ENCODE measurements at regions not wholly inside any gene's neighbourhood (a gene's known extent, or its start where the extent isn't known, plus 50 kb on each side); places are given as distances from the start of the nearest gene placed in this dataset.

DNA sequence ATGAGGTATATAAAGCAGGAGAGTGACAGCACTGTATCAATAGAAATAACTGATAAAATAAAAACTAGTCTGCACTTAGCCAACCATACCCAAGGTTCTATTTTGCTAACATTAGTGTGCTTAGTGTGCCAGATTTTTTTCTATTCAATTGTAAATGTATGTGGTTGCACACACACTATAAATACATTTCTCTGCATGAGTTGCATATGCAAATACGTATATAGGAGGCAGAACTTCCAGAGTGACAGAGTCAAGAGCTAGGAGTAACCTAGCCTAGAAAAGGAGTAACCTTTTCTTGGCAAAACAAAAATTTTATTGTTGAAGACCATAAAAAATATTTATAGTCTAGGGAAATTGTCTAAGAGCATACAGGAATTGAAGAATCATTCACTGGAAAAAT lies 461.6 kb downstream of the GABRG2 start:
- no peaks in the 10 kb centered on the region for H3K4me1 ChIP-seq (ENCODE audit: control insufficient read depth, insufficient read depth, low read length)
- in situ Hi-C loops (cut with HindIII; ENCODE audit: low pct_unique_long_range_greater_than_20kb, low sequenced_read_pairs), result no loop called here
- ATAC-seq (no peak), DNase-seq (ENCODE audit: low read depth, low spot score) (no peak)
- H3K9me3 ChIP-seq (ENCODE audit: control insufficient read depth, insufficient read depth, low read depth, low read length), result no peaks in the 10 kb centered on the region
- no peaks in the 10 kb centered on the region for H3K36me3 ChIP-seq (ENCODE audit: control insufficient read depth, insufficient read depth, low read length)
- no peak overlapping the region for H3K4me3 ChIP-seq (ENCODE audit: low read depth in 2 of 2, low read length in 2 of 2)
- intact Hi-C loops (cut with micrococcal nuclease; ENCODE audit: unreplicated experiment), result no loop called here
- no peaks in the 10 kb centered on the region for H3K27me3 ChIP-seq (ENCODE audit: control insufficient read depth, insufficient read depth, low read length)
- ChIA-PET POLR2A (no interaction called here), CTCF (no interaction called here)
- BruUV-seq (replicated peaks), result no TSS peak
- TF ChIP-seq, protein P1, sequence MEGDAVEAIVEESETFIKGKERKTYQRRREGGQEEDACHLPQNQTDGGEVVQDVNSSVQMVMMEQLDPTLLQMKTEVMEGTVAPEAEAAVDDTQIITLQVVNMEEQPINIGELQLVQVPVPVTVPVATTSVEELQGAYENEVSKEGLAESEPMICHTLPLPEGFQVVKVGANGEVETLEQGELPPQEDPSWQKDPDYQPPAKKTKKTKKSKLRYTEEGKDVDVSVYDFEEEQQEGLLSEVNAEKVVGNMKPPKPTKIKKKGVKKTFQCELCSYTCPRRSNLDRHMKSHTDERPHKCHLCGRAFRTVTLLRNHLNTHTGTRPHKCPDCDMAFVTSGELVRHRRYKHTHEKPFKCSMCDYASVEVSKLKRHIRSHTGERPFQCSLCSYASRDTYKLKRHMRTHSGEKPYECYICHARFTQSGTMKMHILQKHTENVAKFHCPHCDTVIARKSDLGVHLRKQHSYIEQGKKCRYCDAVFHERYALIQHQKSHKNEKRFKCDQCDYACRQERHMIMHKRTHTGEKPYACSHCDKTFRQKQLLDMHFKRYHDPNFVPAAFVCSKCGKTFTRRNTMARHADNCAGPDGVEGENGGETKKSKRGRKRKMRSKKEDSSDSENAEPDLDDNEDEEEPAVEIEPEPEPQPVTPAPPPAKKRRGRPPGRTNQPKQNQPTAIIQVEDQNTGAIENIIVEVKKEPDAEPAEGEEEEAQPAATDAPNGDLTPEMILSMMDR (IDR thresholded peaks at IDR 0.05), result no peak
- no peak for TF ChIP-seq SIN3A (IDR thresholded peaks at IDR 0.05; ENCODE audit: borderline replicate concordance, insufficient read depth, low read depth, low read length)
- TF ChIP-seq TCF7L2 (IDR thresholded peaks at IDR 0.05; ENCODE audit: low read depth, low read length), result no peak
- TF ChIP-seq, protein P2, sequence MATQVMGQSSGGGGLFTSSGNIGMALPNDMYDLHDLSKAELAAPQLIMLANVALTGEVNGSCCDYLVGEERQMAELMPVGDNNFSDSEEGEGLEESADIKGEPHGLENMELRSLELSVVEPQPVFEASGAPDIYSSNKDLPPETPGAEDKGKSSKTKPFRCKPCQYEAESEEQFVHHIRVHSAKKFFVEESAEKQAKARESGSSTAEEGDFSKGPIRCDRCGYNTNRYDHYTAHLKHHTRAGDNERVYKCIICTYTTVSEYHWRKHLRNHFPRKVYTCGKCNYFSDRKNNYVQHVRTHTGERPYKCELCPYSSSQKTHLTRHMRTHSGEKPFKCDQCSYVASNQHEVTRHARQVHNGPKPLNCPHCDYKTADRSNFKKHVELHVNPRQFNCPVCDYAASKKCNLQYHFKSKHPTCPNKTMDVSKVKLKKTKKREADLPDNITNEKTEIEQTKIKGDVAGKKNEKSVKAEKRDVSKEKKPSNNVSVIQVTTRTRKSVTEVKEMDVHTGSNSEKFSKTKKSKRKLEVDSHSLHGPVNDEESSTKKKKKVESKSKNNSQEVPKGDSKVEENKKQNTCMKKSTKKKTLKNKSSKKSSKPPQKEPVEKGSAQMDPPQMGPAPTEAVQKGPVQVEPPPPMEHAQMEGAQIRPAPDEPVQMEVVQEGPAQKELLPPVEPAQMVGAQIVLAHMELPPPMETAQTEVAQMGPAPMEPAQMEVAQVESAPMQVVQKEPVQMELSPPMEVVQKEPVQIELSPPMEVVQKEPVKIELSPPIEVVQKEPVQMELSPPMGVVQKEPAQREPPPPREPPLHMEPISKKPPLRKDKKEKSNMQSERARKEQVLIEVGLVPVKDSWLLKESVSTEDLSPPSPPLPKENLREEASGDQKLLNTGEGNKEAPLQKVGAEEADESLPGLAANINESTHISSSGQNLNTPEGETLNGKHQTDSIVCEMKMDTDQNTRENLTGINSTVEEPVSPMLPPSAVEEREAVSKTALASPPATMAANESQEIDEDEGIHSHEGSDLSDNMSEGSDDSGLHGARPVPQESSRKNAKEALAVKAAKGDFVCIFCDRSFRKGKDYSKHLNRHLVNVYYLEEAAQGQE (IDR thresholded peaks at IDR 0.05; ENCODE audit: insufficient read depth in 1 of 2, low read depth in 2 of 2, low read length in 1 of 2), result no peak
- TF ChIP-seq POLR2AphosphoS5 (IDR thresholded peaks at IDR 0.05; ENCODE audit: low read depth, low read length), result no peak
- no peak overlapping the region for H3K27ac ChIP-seq (ENCODE audit: low read length)

DNA sequence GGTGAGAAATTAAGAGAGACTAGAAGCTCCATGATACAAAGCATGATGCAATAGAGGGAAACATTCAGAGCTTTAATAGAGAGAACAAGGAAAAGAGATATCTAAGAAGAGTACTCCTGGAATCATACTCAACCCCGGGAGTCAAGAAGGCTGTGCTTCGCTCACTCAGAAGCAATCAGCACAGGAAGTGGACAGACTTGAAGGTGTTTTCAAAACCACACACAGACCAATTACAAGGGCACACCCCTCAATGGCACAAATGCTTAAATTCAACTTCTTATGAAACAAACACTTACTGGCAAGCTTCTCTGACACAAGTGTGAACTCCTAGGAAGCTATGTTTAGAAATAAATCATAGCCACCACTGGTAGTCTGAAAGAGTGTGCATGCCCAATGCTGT lies 462.3 kb downstream of the GABRG2 start:
- TF ChIP-seq, protein P1 (IDR thresholded peaks at IDR 0.05), result no peak
- CTCF ChIA-PET, result no interaction called here
- no peak overlapping the region for H3K4me3 ChIP-seq (ENCODE audit: low read depth in 2 of 2, low read length in 2 of 2)
- no peak overlapping the region for H3K27ac ChIP-seq (ENCODE audit: low read length)
- H3K4me1 ChIP-seq (ENCODE audit: control insufficient read depth, insufficient read depth, low read length), result no peaks in the 10 kb centered on the region
- no peaks in the 10 kb centered on the region for H3K27me3 ChIP-seq (ENCODE audit: control insufficient read depth, insufficient read depth, low read length)
- intact Hi-C loops (cut with micrococcal nuclease; ENCODE audit: unreplicated experiment) (no loop called here), in situ Hi-C loops (cut with HindIII; ENCODE audit: low pct_unique_long_range_greater_than_20kb, low sequenced_read_pairs) (no loop called here)
- ATAC-seq (no peak), DNase-seq (ENCODE audit: low read depth, low spot score) (no peak)
- POLR2A ChIA-PET, result no interaction called here
- H3K36me3 ChIP-seq (ENCODE audit: control insufficient read depth, insufficient read depth, low read length), result no peaks in the 10 kb centered on the region
- BruUV-seq (replicated peaks), result no TSS peak
- H3K9me3 ChIP-seq (ENCODE audit: control insufficient read depth, insufficient read depth, low read depth, low read length), result no peaks in the 10 kb centered on the region

DNA sequence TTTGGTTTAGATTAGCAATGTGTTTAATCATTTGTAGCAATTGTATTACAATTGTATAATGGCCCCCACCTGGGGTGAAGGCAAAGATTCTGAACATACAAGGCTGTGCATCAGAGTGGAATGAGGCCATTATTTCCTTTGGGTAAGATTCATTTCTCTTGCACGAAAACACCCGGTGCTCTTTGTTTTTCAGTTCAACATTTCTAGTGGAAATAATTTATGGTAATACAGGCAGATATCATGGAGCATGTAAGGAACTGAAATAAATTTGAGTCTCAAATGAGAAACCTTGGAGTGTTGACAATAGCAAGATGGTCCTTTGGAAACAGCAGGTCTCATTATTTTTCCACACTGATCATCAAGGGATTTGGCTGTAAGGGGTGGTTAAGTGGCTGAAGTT lies 475.9 kb downstream of the GABRG2 start:
- ChIA-PET POLR2A (no interaction called here), CTCF (no interaction called here)
- no peak overlapping the region for H3K4me3 ChIP-seq (ENCODE audit: low read depth in 2 of 2, low read length in 2 of 2)
- no peak for DNase-seq (ENCODE audit: low read depth, low spot score)
- BruUV-seq (replicated peaks), result no TSS peak
- in situ Hi-C loops (cut with HindIII; ENCODE audit: low pct_unique_long_range_greater_than_20kb, low sequenced_read_pairs), result no loop called here
- no peak for ATAC-seq
- H3K27me3 ChIP-seq (ENCODE audit: control insufficient read depth, insufficient read depth, low read length), result no peaks in the 10 kb centered on the region
- H3K4me1 ChIP-seq (ENCODE audit: control insufficient read depth, insufficient read depth, low read length), result no peaks in the 10 kb centered on the region
- intact Hi-C loops (cut with micrococcal nuclease; ENCODE audit: unreplicated experiment), result no loop called here
- no peak for TF ChIP-seq TCF7L2 (IDR thresholded peaks at IDR 0.05; ENCODE audit: low read depth, low read length)
- TF ChIP-seq, protein P1 (IDR thresholded peaks at IDR 0.05), result no peak
- H3K27ac ChIP-seq (ENCODE audit: low read length), result no peak overlapping the region
- H3K36me3 ChIP-seq (ENCODE audit: control insufficient read depth, insufficient read depth, low read length), result no peaks in the 10 kb centered on the region
- no peaks in the 10 kb centered on the region for H3K9me3 ChIP-seq (ENCODE audit: control insufficient read depth, insufficient read depth, low read depth, low read length)

Measured in Panc1 (cell line).